GM06990 (cell line): ENCODE measurements at regions not wholly inside any gene's neighbourhood (a gene's known extent, or its start where the extent isn't known, plus 50 kb on each side); places are given as distances from the start of the nearest gene placed in this dataset.
"Not testable (repeated sequence)": the region's sequence is repeated elsewhere in the genome, so short reads cannot be mapped to it uniquely, and the experiment has no call there.

Source experiments
- DNase-seq: peaks from one replicate; pipeline ENCODE4 v3.0.0-alpha.2; 2011; ENCODE audit not compliant: insufficient read length; ENCODE audit errors: extremely low read depth
- H3K27me3 ChIP-seq: replicated peaks from 2 replicates; pipeline ENCODE4 v1.6.0; 2011; ENCODE audit warnings: low read length; ENCODE audit not compliant: control insufficient read depth, insufficient read depth
- H3K36me3 ChIP-seq: 2 replicates; pipeline ENCODE4 v1.5.1; 2011; ENCODE audit warnings: low read length; ENCODE audit not compliant: control insufficient read depth, insufficient read depth
- H3K4me3 ChIP-seq: replicated peaks from 2 replicates; pipeline ENCODE4 v1.5.1; 2011; ENCODE audit warnings: low read depth, mild to moderate bottlenecking, control low read depth, low read length
- TF ChIP-seq, protein P1 (sequence below): IDR thresholded peaks from 2 replicates; pipeline ENCODE4 v1.5.1; 2011; ENCODE audit warnings: low read length, control low read depth, mild to moderate bottlenecking, inconsistent platforms; ENCODE audit not compliant: insufficient read depth, poor library complexity, severe bottlenecking

DNA sequence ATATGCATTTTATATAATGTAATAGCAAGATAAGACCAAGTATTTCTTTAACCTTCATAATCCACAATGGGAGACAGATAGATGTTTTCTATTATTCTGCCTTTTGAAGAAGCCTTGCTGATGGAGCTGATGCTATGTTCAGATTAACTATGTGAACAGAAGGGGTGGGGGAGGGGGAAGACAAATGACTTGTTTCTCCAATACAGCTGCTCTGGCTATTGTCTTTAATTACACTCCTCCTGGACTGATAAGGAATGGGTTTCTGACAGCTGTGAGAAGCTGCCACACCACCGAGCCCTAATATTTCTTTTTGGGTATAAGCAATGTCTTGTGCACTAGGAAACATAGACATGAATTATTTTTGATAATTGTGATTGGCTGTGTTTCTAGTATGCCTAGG is 62.0 kb downstream of the CAVIN4 start:
- no peak for DNase-seq
- TF ChIP-seq, protein P1, sequence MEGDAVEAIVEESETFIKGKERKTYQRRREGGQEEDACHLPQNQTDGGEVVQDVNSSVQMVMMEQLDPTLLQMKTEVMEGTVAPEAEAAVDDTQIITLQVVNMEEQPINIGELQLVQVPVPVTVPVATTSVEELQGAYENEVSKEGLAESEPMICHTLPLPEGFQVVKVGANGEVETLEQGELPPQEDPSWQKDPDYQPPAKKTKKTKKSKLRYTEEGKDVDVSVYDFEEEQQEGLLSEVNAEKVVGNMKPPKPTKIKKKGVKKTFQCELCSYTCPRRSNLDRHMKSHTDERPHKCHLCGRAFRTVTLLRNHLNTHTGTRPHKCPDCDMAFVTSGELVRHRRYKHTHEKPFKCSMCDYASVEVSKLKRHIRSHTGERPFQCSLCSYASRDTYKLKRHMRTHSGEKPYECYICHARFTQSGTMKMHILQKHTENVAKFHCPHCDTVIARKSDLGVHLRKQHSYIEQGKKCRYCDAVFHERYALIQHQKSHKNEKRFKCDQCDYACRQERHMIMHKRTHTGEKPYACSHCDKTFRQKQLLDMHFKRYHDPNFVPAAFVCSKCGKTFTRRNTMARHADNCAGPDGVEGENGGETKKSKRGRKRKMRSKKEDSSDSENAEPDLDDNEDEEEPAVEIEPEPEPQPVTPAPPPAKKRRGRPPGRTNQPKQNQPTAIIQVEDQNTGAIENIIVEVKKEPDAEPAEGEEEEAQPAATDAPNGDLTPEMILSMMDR: no peak
- Histone ChIP-seq H3K4me3 (no peak overlapping the region), H3K27me3 (no peaks in the 10 kb centered on the region), H3K36me3 (no peaks in the 10 kb centered on the region)

- DNase-seq: no peak
- no peaks in the 10 kb centered on the region for H3K27me3 ChIP-seq
- no peak overlapping the region for H3K4me3 ChIP-seq
- TF ChIP-seq, protein P1: no peak
- no peaks in the 10 kb centered on the region for H3K36me3 ChIP-seq
These were observed 62.7 kb downstream of the CAVIN4 start for GRCh38 chr9:100640447-100641050.

DNA sequence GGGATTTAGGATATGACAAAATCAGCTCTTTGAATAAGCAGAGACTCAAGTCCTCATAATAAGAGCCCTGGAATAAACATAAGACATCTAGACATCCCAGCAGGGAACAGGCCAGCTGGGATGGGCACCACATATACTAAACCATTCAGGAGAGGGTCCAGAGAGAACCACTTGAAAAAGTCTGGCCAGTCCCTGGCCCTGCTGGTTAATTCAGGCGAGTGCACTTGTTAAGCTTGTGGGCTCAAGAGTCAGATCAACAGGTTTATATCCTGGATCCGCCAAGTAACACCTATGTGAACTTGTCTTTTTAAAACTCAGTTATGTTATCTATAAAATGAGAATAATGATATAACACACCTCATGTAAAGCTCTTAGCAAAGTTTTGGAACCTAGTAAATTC is 63.3 kb downstream of the CAVIN4 start:
- Histone ChIP-seq H3K36me3 (no peaks in the 10 kb centered on the region), H3K27me3 (no peaks in the 10 kb centered on the region), H3K4me3 (no peak overlapping the region)
- no peak for DNase-seq
- TF ChIP-seq, protein P1: no peak

- no peak for DNase-seq
- Histone ChIP-seq H3K36me3 (no peaks in the 10 kb centered on the region), H3K4me3 (no peak overlapping the region), H3K27me3 (no peaks in the 10 kb centered on the region)
- TF ChIP-seq, protein P1: no peak
These were observed 75.0 kb downstream of the CAVIN4 start for GRCh38 chr9:100652850-100653249.

- H3K27me3 ChIP-seq: no peaks in the 10 kb centered on the region
- no peaks in the 10 kb centered on the region for H3K36me3 ChIP-seq
- no peak overlapping the region for H3K4me3 ChIP-seq
- DNase-seq: no peak
- TF ChIP-seq, protein P1: no peak
These were observed 75.9 kb downstream of the CAVIN4 start for GRCh38 chr9:100653643-100654334.

DNA sequence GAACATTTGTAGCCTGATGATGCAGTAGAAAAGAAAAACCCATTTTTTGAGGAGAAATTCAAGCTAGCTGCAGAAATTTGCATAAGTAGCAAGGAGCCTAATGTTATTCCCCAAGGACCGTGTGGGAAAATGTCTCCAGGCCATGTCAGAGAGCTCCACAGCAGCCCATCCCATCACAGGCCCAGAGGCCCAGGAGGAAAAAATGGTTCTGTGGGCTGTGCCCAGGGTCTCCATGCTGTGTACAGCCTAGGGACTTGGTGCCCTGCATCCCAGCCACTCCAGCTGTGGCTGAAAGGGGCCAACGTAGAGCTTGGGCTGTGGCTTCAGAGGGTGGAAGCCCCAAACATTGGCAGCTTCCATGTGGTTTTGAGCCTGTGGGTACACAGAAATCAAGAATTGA is 79.0 kb downstream of the CAVIN4 start:
- not testable (repeated sequence) for H3K36me3 ChIP-seq, H3K4me3 ChIP-seq, DNase-seq, H3K27me3 ChIP-seq
